Mesendoderm (in vitro differentiated cells): ENCODE measurements at regions not wholly inside any gene's neighbourhood (a gene's known extent, or its start where the extent isn't known, plus 50 kb on each side); places are given as distances from the start of the nearest gene placed in this dataset.
A peak's percentile ranks its signal among the peaks of the same experiment; 100 is the strongest.
"Not testable (repeated sequence)": the region's sequence is repeated elsewhere in the genome, so short reads cannot be mapped to it uniquely, and the experiment has no call there.

Source experiments
- DNase-seq: peaks from one replicate; pipeline ENCODE4 v3.0.0; 2013
- H2AK5ac ChIP-seq: 2 replicates; pipeline ENCODE4 v1.6.1; 2013; ENCODE audit warnings: low read length, inconsistent platforms
- H2BK120ac ChIP-seq: 2 replicates; pipeline ENCODE4 v1.6.1; 2013; ENCODE audit warnings: low read depth, mild to moderate bottlenecking, low read length, moderate library complexity, mixed read lengths
- H2BK15ac ChIP-seq: replicated peaks from 2 replicates; pipeline ENCODE4 v1.6.1; 2013; ENCODE audit warnings: low read depth, mild to moderate bottlenecking, moderate library complexity
- H2BK5ac ChIP-seq: 2 replicates; pipeline ENCODE4 v1.6.1; 2013; ENCODE audit warnings: low read length, inconsistent platforms
- H3K18ac ChIP-seq: 2 replicates; pipeline ENCODE4 v1.6.1; 2013; ENCODE audit warnings: mild to moderate bottlenecking, low read length, mixed read lengths
- H3K23ac ChIP-seq: one replicate; pipeline ENCODE4 v1.6.1; 2013; ENCODE audit warnings: low read length
- H3K27ac ChIP-seq: 2 replicates; pipeline ENCODE4 v1.5.1; 2013; ENCODE audit warnings: low read depth, mild to moderate bottlenecking, inconsistent platforms, low read length, moderate library complexity
- H3K27me3 ChIP-seq: 2 replicates; pipeline ENCODE4 v1.6.1; 2013; ENCODE audit warnings: low read length, control low read depth, mild to moderate bottlenecking, inconsistent platforms; ENCODE audit not compliant: insufficient read depth, poor library complexity
- H3K36me3 ChIP-seq: 2 replicates; pipeline ENCODE4 v1.6.1; 2013; ENCODE audit warnings: low read length, inconsistent platforms; ENCODE audit not compliant: control insufficient read depth, insufficient read depth
- H3K4ac ChIP-seq: one replicate; pipeline ENCODE4 v1.6.1; 2013; ENCODE audit warnings: low read depth, mild to moderate bottlenecking, low read length, moderate library complexity
- H3K4me1 ChIP-seq: 2 replicates; pipeline ENCODE4 v1.6.1; 2013; ENCODE audit warnings: low read depth, low read length, inconsistent platforms; ENCODE audit not compliant: control insufficient read depth
- H3K4me2 ChIP-seq: 2 replicates; pipeline ENCODE4 v1.6.1; 2013; ENCODE audit warnings: low read length
- H3K4me3 ChIP-seq: 2 replicates; pipeline ENCODE4 v1.5.1; 2013; ENCODE audit warnings: mild to moderate bottlenecking, low read length
- H3K56ac ChIP-seq: one replicate; pipeline ENCODE4 v1.6.1; 2013; ENCODE audit warnings: low read length
- H3K79me1 ChIP-seq: 2 replicates; pipeline ENCODE4 v1.6.1; 2013; ENCODE audit warnings: low read length, inconsistent platforms
- H3K79me2 ChIP-seq: 2 replicates; pipeline ENCODE4 v1.6.1; 2013; ENCODE audit warnings: mild to moderate bottlenecking, low read length; ENCODE audit not compliant: control insufficient read depth, insufficient read depth
- H3K9ac ChIP-seq: 2 replicates; pipeline ENCODE4 v1.6.1; 2013; ENCODE audit warnings: low read length, inconsistent platforms
- H4K5ac ChIP-seq: one replicate; pipeline ENCODE4 v1.6.1; 2013; ENCODE audit warnings: low read length
- H4K8ac ChIP-seq: one replicate; pipeline ENCODE4 v1.6.1; 2013; ENCODE audit warnings: low read depth, mild to moderate bottlenecking, control low read depth, low read length, moderate library complexity
- WGBS: extraction: QIAGEN DNeasy Blood & Tissue Kit; methylation state at CpG from one replicate; pipeline ENCODE4 v1.1.7; 2013; ENCODE audit warnings: low lambda C conversion rate, missing lambda C conversion rate; ENCODE audit not compliant: insufficient coverage; ENCODE audit errors: extremely low coverage; 5-methylcytosine and 5-hydroxymethylcytosine counted together

DNA sequence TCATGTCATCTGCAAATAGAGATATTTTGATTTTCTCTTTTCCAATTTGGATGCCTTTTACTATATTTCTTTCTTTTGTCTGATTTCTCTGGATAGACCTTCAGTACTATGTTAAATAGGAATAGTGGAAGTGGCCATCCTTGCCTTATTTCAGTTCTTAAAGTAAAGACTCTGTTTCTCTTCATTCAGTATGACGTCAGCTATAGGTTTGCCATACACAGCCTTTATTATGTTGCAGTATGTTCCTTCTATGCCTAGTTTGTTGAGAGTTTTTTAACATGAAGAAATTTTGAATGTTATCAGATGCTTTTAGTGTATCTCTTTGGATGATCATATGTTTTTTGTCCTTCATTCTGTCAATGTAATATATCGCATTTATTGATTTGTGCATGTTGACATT lies 566.7 kb upstream of the ROBO1 start:
- H2BK15ac ChIP-seq, result no peak overlapping the region
- H2BK5ac ChIP-seq, result no peak overlapping the region
- H3K79me1 ChIP-seq, result no peaks in the 10 kb centered on the region
- H3K18ac ChIP-seq, result no peak overlapping the region
- H3K4ac ChIP-seq, result no peak overlapping the region
- no peak overlapping the region for H3K23ac ChIP-seq
- H3K56ac ChIP-seq, result no peak overlapping the region
- no peaks in the 10 kb centered on the region for H3K79me2 ChIP-seq
- H3K4me2 ChIP-seq, result no peak overlapping the region
- no peak overlapping the region for H2AK5ac ChIP-seq
- no CpG with 5 or more reads among the region's 2 CpGs for WGBS
- H2BK120ac ChIP-seq, result no peak overlapping the region
- no peak overlapping the region for H4K8ac ChIP-seq
- no peak overlapping the region for H3K4me3 ChIP-seq
- H3K4me1 ChIP-seq, result no peaks in the 10 kb centered on the region
- H3K9ac ChIP-seq, result no peak overlapping the region
- no peaks in the 10 kb centered on the region for H3K36me3 ChIP-seq
- no peak overlapping the region for H4K5ac ChIP-seq
- no peaks in the 10 kb centered on the region for H3K27me3 ChIP-seq
- H3K27ac ChIP-seq, result no peak overlapping the region
- no peak for DNase-seq

DNA sequence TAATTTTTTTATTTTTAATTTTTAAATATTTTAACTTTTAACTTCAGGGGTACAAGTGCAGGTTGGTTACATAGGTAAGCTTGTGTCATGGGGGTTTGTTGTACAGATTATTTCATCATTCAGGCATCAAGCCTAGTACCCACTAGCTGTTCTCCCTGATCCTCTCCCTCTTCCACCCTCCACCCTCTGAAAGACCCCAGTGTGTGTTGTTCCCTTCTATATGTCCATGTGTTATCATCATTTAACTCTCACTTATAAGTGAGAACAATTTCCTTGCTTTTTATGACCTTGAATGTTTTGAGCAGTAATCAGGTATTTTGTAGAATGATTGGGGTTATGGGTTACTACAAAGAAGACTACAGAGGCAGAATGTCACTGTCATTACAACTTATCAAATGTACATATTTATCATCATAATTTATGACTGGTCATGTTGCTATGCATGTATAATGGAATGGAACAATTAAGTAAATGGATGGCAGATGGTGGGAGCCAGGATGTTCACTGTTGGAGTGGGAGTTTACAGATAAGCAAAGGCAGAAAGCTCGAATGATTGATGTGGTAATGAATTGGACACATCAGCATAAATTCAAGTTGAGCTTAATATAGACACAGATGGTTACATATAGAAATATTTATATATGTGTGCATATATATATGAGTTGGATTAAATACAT lies 563.8 kb upstream of the ROBO1 start:
- H3K4me1 ChIP-seq, result no peaks in the 10 kb centered on the region
- H3K36me3 ChIP-seq, result no peaks in the 10 kb centered on the region
- no peak overlapping the region for H4K5ac ChIP-seq
- no peak overlapping the region for H3K23ac ChIP-seq
- H3K56ac ChIP-seq, result no peak overlapping the region
- no peak overlapping the region for H3K4me2 ChIP-seq
- no peak overlapping the region for H3K4me3 ChIP-seq
- no peak overlapping the region for H2BK120ac ChIP-seq
- no peak overlapping the region for H3K4ac ChIP-seq
- H3K27me3 ChIP-seq, result no peaks in the 10 kb centered on the region
- H3K18ac ChIP-seq, result no peak overlapping the region
- no peak overlapping the region for H3K9ac ChIP-seq
- no peak overlapping the region for H2AK5ac ChIP-seq
- H4K8ac ChIP-seq, result no peak overlapping the region
- no peak overlapping the region for H3K27ac ChIP-seq
- no peak overlapping the region for H2BK15ac ChIP-seq
- H3K79me1 ChIP-seq, result no peaks in the 10 kb centered on the region
- DNase-seq, result no peak
- WGBS, result no CpG with 5 or more reads among the region's 1 CpG
- no peaks in the 10 kb centered on the region for H3K79me2 ChIP-seq
- no peak overlapping the region for H2BK5ac ChIP-seq

DNA sequence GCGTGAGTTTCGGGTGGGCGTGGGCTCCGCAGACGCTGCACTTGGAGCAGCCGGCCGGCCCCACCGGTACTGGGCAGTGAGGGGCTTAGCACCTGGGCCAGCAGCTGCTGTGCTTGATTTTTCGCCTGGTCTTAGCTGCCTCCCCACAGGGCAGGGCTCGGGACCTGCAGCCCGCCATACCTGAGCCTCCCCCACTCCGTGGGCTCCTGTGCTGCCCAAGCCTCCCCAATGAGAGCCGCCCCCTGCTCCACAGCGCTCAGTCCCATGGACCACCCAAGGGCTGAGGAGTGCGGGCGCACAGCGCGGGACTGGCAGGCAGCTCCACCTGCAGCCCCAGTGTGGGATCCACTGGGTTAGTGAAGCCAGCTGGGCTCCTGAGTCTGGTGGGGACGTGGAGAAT lies 546.7 kb upstream of the ROBO1 start:
- H3K4me3 ChIP-seq, H4K8ac ChIP-seq, H3K27me3 ChIP-seq, H2BK120ac ChIP-seq, H3K79me2 ChIP-seq, DNase-seq, H3K27ac ChIP-seq, H3K18ac ChIP-seq, H3K4ac ChIP-seq, H3K79me1 ChIP-seq, H4K5ac ChIP-seq, H3K4me1 ChIP-seq, H3K23ac ChIP-seq, H3K4me2 ChIP-seq, H2AK5ac ChIP-seq, H3K56ac ChIP-seq, H3K9ac ChIP-seq, H2BK5ac ChIP-seq, H2BK15ac ChIP-seq, H3K36me3 ChIP-seq: not testable (repeated sequence)
- WGBS, result no CpG with 5 or more reads among the region's 19 CpGs

DNA sequence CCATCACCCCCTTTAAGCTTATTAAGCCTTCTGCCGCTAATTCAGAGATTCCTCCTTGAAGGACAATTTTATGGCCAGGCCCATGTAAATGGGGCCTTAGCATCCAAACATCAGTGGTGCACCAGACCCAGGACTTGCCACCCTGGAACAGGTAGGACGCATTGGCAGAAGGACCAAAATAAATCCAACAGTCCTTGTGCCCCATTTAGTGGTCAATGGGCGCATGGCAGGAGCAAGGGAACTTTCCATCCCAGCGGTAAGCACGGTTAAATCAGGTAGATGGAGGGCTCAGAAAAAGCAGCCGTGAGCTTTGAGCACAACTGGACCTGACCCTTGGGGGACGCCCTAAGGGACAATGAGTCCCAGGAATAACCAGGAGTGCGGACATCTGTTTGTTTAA lies 540.8 kb upstream of the ROBO1 start:
- no CpG with 5 or more reads among the region's 8 CpGs for WGBS
- no peak overlapping the region for H3K56ac ChIP-seq
- no peak overlapping the region for H3K4me3 ChIP-seq
- no peak overlapping the region for H3K9ac ChIP-seq
- peak; percentile 3 for DNase-seq
- no peaks in the 10 kb centered on the region for H3K79me2 ChIP-seq
- H2BK120ac ChIP-seq, result no peak overlapping the region
- H3K18ac ChIP-seq, result no peak overlapping the region
- no peaks in the 10 kb centered on the region for H3K4me1 ChIP-seq
- H4K8ac ChIP-seq, result no peak overlapping the region
- H3K4ac ChIP-seq, result no peak overlapping the region
- no peak overlapping the region for H2AK5ac ChIP-seq
- no peak overlapping the region for H3K27ac ChIP-seq
- H3K79me1 ChIP-seq, result no peaks in the 10 kb centered on the region
- H3K27me3 ChIP-seq, result no peaks in the 10 kb centered on the region
- no peak overlapping the region for H3K23ac ChIP-seq
- H2BK15ac ChIP-seq, result no peak overlapping the region
- H3K36me3 ChIP-seq, result no peaks in the 10 kb centered on the region
- H3K4me2 ChIP-seq, result no peak overlapping the region
- no peak overlapping the region for H2BK5ac ChIP-seq
- H4K5ac ChIP-seq, result no peak overlapping the region

DNA sequence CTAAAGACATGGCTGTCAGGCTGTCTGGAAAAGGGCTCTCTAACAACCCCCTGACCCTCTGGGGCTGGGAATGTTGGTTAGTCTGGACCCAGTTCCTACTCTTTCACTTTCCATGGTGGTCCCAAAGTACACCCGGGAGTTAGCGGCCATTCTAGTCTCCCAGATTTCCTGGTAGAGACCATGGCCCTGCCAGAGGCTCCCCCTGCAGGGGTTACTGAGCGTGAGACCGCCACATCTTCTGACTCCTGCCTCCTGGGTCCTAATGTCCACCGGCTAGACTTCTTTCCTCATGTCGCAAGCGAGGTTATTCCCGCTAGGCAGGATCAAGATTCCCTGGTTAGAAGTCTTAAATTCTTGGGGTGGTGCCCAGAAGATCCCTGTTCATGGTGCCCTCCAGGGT lies 540.0 kb upstream of the ROBO1 start:
- no peak overlapping the region for H3K56ac ChIP-seq
- no peak overlapping the region for H3K4me2 ChIP-seq
- H3K27me3 ChIP-seq, result no peaks in the 10 kb centered on the region
- no peaks in the 10 kb centered on the region for H3K4me1 ChIP-seq
- no CpG with 5 or more reads among the region's 8 CpGs for WGBS
- H2BK5ac ChIP-seq, result no peak overlapping the region
- no peaks in the 10 kb centered on the region for H3K79me2 ChIP-seq
- no peak overlapping the region for H2BK120ac ChIP-seq
- no peak overlapping the region for H3K23ac ChIP-seq
- no peaks in the 10 kb centered on the region for H3K79me1 ChIP-seq
- H2BK15ac ChIP-seq, result no peak overlapping the region
- no peaks in the 10 kb centered on the region for H3K36me3 ChIP-seq
- no peak overlapping the region for H3K9ac ChIP-seq
- H2AK5ac ChIP-seq, result no peak overlapping the region
- H3K27ac ChIP-seq, result no peak overlapping the region
- no peak overlapping the region for H3K4ac ChIP-seq
- H3K18ac ChIP-seq, result no peak overlapping the region
- H4K5ac ChIP-seq, result no peak overlapping the region
- DNase-seq, result peak; percentile 22
- H4K8ac ChIP-seq, result no peak overlapping the region
- H3K4me3 ChIP-seq, result no peak overlapping the region

DNA sequence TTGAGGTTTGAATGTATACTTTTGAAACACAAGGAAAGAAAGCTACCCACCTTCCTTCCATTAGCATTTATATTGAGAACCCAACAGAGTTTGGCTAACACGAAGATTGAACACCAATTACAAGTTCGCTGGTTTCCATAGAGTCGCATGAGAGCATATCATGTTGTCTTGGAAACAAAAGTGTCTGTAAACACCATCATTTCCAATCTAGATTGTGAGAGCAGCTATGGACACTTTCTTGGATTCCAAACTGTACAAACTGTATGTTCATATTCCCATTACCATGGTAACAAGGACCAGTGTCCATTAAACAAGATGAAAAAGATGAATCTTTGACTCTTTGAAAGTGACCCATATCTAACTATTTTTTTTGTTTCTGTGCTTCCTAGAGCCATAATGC lies 529.9 kb upstream of the ROBO1 start:
- Histone ChIP-seq H3K36me3 (no peaks in the 10 kb centered on the region), H2BK120ac (no peak overlapping the region), H3K79me2 (no peaks in the 10 kb centered on the region), H3K79me1 (no peaks in the 10 kb centered on the region), H3K56ac (no peak overlapping the region), H3K27ac (no peak overlapping the region), H2BK5ac (no peak overlapping the region), H3K27me3 (no peaks in the 10 kb centered on the region), H2BK15ac (no peak overlapping the region), H3K4me1 (no peaks in the 10 kb centered on the region), H3K23ac (no peak overlapping the region), H3K4me2 (no peak overlapping the region), H3K18ac (no peak overlapping the region), H3K9ac (no peak overlapping the region), H4K5ac (no peak overlapping the region), H3K4ac (no peak overlapping the region), H4K8ac (no peak overlapping the region), H3K4me3 (no peak overlapping the region), H2AK5ac (no peak overlapping the region)
- DNase-seq, result no peak
- no CpG with 5 or more reads among the region's 3 CpGs for WGBS
